Lower leg skin (tissue), 3 donors: ENCODE measurements at regions not wholly inside any gene's neighbourhood (a gene's known extent, or its start where the extent isn't known, plus 50 kb on each side); places are given as distances from the start of the nearest gene placed in this dataset.

Experiments
- POLR2A ChIP-seq, 2 donors: fragments of 450-650 bp; IDR thresholded peaks; one replicate each; pipeline ENCODE4 v1.6.1; 2016 to 2017; ENCODE audit warnings: antibody characterized with exemption in 2 of 2, mild to moderate bottlenecking in 1 of 2, moderate library complexity in 1 of 2
- TF ChIP-seq, protein P1 (sequence below), 3 donors: fragments of 450-650 bp; IDR thresholded peaks; one replicate each; pipeline ENCODE4 v1.5.1; 2016; ENCODE audit warnings: antibody characterized with exemption in 3 of 3, mild to moderate bottlenecking in 3 of 3, moderate library complexity in 2 of 3

DNA sequence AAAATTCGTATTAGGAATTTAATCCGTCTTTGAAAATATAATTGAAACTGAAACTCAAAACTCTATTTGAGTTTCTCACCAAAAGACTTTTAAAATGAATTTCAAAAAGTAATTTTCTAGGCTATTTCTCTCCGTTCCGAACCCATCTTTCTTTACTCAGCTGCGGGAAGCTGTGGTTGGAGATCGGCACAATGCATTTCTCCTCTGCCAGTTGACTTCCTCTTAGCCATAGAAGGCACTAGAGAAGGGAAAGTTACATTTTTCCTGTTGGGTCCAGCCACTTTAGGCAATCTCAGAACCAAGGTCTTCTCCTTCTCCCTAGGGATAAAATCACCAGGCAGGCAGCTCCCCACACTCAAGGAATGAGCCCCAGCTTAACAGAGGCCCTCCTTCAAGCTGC, 133.6 kb upstream of the COL1A2 start:
- no peak for TF ChIP-seq POLR2A (IDR thresholded peaks at IDR 0.05)
- TF ChIP-seq, protein P1, sequence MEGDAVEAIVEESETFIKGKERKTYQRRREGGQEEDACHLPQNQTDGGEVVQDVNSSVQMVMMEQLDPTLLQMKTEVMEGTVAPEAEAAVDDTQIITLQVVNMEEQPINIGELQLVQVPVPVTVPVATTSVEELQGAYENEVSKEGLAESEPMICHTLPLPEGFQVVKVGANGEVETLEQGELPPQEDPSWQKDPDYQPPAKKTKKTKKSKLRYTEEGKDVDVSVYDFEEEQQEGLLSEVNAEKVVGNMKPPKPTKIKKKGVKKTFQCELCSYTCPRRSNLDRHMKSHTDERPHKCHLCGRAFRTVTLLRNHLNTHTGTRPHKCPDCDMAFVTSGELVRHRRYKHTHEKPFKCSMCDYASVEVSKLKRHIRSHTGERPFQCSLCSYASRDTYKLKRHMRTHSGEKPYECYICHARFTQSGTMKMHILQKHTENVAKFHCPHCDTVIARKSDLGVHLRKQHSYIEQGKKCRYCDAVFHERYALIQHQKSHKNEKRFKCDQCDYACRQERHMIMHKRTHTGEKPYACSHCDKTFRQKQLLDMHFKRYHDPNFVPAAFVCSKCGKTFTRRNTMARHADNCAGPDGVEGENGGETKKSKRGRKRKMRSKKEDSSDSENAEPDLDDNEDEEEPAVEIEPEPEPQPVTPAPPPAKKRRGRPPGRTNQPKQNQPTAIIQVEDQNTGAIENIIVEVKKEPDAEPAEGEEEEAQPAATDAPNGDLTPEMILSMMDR (IDR thresholded peaks at IDR 0.05), result no peak
